ENCODE measurements at regions not wholly inside any gene's neighbourhood (a gene's known extent, or its start where the extent isn't known, plus 50 kb on each side); places are given as distances from the start of the nearest gene placed in this dataset.

DNA sequence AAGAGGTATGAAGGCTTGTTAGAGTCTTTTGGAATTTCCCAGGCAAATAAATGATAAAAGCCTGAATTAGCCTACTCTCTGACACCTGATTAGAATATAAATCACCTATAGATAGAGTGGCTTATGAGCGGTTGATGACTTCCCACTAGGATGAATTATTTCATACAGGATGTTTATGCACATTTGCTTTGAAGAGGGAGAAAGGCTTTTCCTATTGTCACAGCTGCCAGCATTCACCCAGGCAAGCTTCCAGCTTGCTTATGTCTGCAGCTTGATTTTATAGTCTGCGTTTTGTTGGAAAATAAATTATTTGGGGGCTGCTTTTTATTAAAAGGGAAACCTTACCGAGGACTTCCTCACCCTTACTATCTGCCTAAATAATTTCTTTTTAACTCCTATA, 51.3 kb upstream of the EIF2S2 start:
- no peak overlapping the region for H3K27ac Mint-ChIP-seq
- Histone ChIP-seq H3K27ac (ENCODE audit: insufficient read depth, low read length, poor library complexity, severe bottlenecking) (no peak overlapping the region), H3K36me3 (ENCODE audit: control insufficient read depth, insufficient read depth, low read length) (no peaks in the 10 kb centered on the region), H3K27me3 (ENCODE audit: control insufficient read depth, insufficient read depth, low read length) (no peaks in the 10 kb centered on the region), H3K9me3 (ENCODE audit: control insufficient read depth in 2 of 2, low read length in 2 of 2) (no peaks in the 10 kb centered on the region), H3K4me1 (ENCODE audit: control insufficient read depth, insufficient read depth, low read length, poor library complexity, severe bottlenecking) (no peaks in the 10 kb centered on the region), H3K4me3 (ENCODE audit: low read depth, low read length) (no peak overlapping the region)
- H3K27me3 Mint-ChIP-seq: peaks cover 34% of the 10 kb centered on the region
- no peak for ATAC-seq (ENCODE audit: low read depth in 2 of 2)
- H3K4me1 Mint-ChIP-seq: no peaks in the 10 kb centered on the region
- no peak for DNase-seq
- H3K9me3 Mint-ChIP-seq: peaks cover 0 to 4% (median 0%) of the 10 kb centered on the region in 7 donors
- no peak overlapping the region for H3K4me3 Mint-ChIP-seq
- H3K36me3 Mint-ChIP-seq: no peaks in the 10 kb centered on the region

DNA sequence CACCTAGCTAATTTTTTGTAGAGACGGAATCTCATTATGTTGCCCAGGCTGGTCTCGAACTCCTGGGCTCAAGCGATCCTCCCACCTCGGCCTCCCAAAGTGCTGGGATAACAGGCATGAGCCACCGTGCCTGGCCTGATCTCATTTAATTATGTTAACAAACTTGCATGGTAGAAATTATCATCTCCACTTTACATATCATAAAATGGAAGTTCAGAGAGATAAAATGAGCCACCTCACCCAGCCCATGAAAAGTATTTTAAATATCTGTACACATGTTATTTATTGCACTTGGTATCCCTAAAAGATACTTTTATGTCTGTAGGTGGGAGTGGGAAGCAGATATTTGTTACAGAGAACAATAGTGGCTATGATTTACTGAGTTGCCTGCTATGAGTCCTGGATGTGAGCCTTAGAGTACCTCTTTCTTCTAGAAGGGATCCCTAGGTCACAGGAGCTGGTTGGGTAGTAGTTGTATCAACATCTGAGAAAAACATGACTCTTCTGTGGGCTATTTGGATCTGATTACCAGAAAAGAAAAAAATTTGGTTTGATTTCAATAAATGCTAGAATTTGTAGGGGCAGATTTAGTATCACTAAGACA, 52.4 kb upstream of the EIF2S2 start:
- Histone ChIP-seq H3K4me1 (ENCODE audit: control insufficient read depth, insufficient read depth, low read length, poor library complexity, severe bottlenecking) (no peaks in the 10 kb centered on the region), H3K4me3 (ENCODE audit: low read depth, low read length) (no peak overlapping the region), H3K9me3 (ENCODE audit: control insufficient read depth in 2 of 2, low read length in 2 of 2) (no peaks in the 10 kb centered on the region), H3K36me3 (ENCODE audit: control insufficient read depth, insufficient read depth, low read length) (no peaks in the 10 kb centered on the region), H3K27ac (ENCODE audit: insufficient read depth, low read length, poor library complexity, severe bottlenecking) (no peak overlapping the region), H3K27me3 (ENCODE audit: control insufficient read depth, insufficient read depth, low read length) (no peaks in the 10 kb centered on the region)
- no peaks in the 10 kb centered on the region for H3K36me3 Mint-ChIP-seq
- no peak for DNase-seq
- no peak for ATAC-seq (ENCODE audit: low read depth in 2 of 2)
- H3K27me3 Mint-ChIP-seq: peaks cover 34% of the 10 kb centered on the region
- peaks cover 0 to 4% (median 0%) of the 10 kb centered on the region in 7 donors for H3K9me3 Mint-ChIP-seq
- no peak overlapping the region for H3K4me3 Mint-ChIP-seq
- no peaks in the 10 kb centered on the region for H3K4me1 Mint-ChIP-seq
- H3K27ac Mint-ChIP-seq: no peak overlapping the region

- no peaks in the 10 kb centered on the region for H3K36me3 ChIP-seq (ENCODE audit: control insufficient read depth, insufficient read depth, low read length)
- no peaks in the 10 kb centered on the region for H3K9me3 ChIP-seq (ENCODE audit: control insufficient read depth in 2 of 2, low read length in 2 of 2)
- Mint-ChIP-seq H3K4me1 (no peaks in the 10 kb centered on the region), H3K27me3 (peaks cover 33% of the 10 kb centered on the region), H3K4me3 (no peak overlapping the region), H3K27ac (no peak overlapping the region), H3K36me3 (no peaks in the 10 kb centered on the region), H3K9me3 (peaks cover 0 to 3% (median 0%) of the 10 kb centered on the region in 7 donors)
- DNase-seq (no peak), ATAC-seq (ENCODE audit: low read depth in 2 of 2) (no peak)
- H3K4me1 ChIP-seq (ENCODE audit: control insufficient read depth, insufficient read depth, low read length, poor library complexity, severe bottlenecking): no peaks in the 10 kb centered on the region
- no peak overlapping the region for H3K27ac ChIP-seq (ENCODE audit: insufficient read depth, low read length, poor library complexity, severe bottlenecking)
- no peaks in the 10 kb centered on the region for H3K27me3 ChIP-seq (ENCODE audit: control insufficient read depth, insufficient read depth, low read length)
- no peak overlapping the region for H3K4me3 ChIP-seq (ENCODE audit: low read depth, low read length)
Observed at GRCh38 chr20:34165018-34165619, 53.1 kb upstream of the EIF2S2 start.

DNA sequence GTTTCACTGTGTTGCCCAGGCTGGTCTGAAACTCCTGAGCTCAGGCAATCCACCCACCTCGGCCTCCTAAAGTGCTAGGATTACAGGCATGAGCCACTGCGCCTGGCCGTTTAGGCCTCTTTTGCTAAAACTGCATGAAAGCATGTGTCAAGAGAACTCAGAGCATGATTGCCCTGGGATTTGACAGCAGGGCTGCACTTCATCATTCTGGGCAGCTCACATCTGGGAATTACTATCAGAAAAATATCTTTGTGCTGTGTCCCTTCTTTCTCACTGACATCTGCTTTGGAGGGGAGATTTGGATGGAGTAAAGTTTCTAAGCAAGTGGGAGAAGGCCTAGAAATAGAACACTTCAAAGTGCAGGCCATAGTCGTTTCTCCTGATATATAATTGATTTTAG, 59.6 kb upstream of the EIF2S2 start:
- Histone ChIP-seq H3K4me3 (ENCODE audit: low read depth, low read length) (no peak overlapping the region), H3K4me1 (ENCODE audit: control insufficient read depth, insufficient read depth, low read length, poor library complexity, severe bottlenecking) (no peaks in the 10 kb centered on the region), H3K27me3 (ENCODE audit: control insufficient read depth, insufficient read depth, low read length) (peaks cover 6% of the 10 kb centered on the region), H3K9me3 (ENCODE audit: control insufficient read depth in 2 of 2, low read length in 2 of 2) (no peaks in the 10 kb centered on the region), H3K27ac (ENCODE audit: insufficient read depth, low read length, poor library complexity, severe bottlenecking) (no peak overlapping the region), H3K36me3 (ENCODE audit: control insufficient read depth, insufficient read depth, low read length) (no peaks in the 10 kb centered on the region)
- Mint-ChIP-seq H3K36me3 (no peaks in the 10 kb centered on the region), H3K4me1 (no peaks in the 10 kb centered on the region), H3K9me3 (peaks cover 0 to 2% (median 0%) of the 10 kb centered on the region in 7 donors), H3K27ac (no peak overlapping the region), H3K27me3 (peaks cover 24% of the 10 kb centered on the region), H3K4me3 (no peak overlapping the region)
- DNase-seq (no peak), ATAC-seq (ENCODE audit: low read depth in 2 of 2) (no peak)

DNA sequence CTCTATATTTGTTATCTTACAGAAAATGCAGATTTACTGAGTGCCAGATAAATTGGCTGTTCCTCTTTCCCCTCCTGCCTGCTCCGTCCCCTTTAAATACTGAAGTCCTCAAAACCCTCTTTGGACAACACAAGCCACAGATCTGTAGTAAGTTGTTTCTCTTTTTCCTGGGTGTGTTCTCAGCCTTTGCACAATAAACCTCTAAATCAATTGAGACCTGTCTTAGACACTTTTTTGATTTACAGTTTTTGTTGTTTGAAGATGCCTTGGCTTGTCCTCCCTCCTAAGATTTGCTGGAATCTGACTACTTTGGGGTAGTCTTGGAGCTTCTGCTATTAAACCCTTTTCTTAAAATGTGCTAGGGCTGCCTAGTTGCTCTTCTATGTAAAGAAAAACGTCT, 60.9 kb upstream of the EIF2S2 start:
- Mint-ChIP-seq H3K27ac (no peak overlapping the region), H3K4me3 (no peak overlapping the region), H3K36me3 (no peaks in the 10 kb centered on the region), H3K9me3 (no peaks in the 10 kb centered on the region), H3K27me3 (peaks cover 16% of the 10 kb centered on the region), H3K4me1 (no peaks in the 10 kb centered on the region)
- H3K27ac ChIP-seq (ENCODE audit: insufficient read depth, low read length, poor library complexity, severe bottlenecking): no peak overlapping the region
- H3K9me3 ChIP-seq (ENCODE audit: control insufficient read depth in 2 of 2, low read length in 2 of 2): no peaks in the 10 kb centered on the region
- no peak overlapping the region for H3K4me3 ChIP-seq (ENCODE audit: low read depth, low read length)
- H3K4me1 ChIP-seq (ENCODE audit: control insufficient read depth, insufficient read depth, low read length, poor library complexity, severe bottlenecking): no peaks in the 10 kb centered on the region
- no peaks in the 10 kb centered on the region for H3K36me3 ChIP-seq (ENCODE audit: control insufficient read depth, insufficient read depth, low read length)
- no peak for ATAC-seq (ENCODE audit: low read depth in 2 of 2)
- no peak for DNase-seq
- H3K27me3 ChIP-seq (ENCODE audit: control insufficient read depth, insufficient read depth, low read length): peaks cover 6% of the 10 kb centered on the region

DNA sequence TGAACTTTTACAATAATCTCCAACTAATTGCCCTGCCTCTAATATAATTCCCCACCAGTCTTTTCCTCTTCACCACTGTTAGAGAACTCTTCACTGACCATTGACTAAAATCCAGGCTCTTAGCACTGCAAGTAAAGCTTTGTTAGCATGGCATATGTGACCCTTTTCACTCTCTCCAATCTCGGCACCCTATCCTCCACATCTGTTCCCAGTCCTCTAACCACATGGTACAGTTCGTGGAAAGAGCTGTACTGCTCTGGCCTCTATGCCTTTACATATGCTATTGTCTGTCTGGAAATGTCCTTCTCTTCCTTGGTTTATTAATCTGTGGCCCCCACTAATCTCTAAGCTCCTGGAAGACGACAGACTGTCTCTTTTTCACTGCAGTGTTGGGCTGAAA, 63.0 kb upstream of the EIF2S2 start:
- Histone ChIP-seq H3K4me1 (ENCODE audit: control insufficient read depth, insufficient read depth, low read length, poor library complexity, severe bottlenecking) (no peaks in the 10 kb centered on the region), H3K4me3 (ENCODE audit: low read depth, low read length) (no peak overlapping the region), H3K36me3 (ENCODE audit: control insufficient read depth, insufficient read depth, low read length) (no peaks in the 10 kb centered on the region), H3K27ac (ENCODE audit: insufficient read depth, low read length, poor library complexity, severe bottlenecking) (no peak overlapping the region), H3K27me3 (ENCODE audit: control insufficient read depth, insufficient read depth, low read length) (peaks cover 6% of the 10 kb centered on the region), H3K9me3 (ENCODE audit: control insufficient read depth in 2 of 2, low read length in 2 of 2) (no peaks in the 10 kb centered on the region)
- Mint-ChIP-seq H3K4me1 (no peaks in the 10 kb centered on the region), H3K4me3 (no peak overlapping the region), H3K27me3 (peaks cover 15% of the 10 kb centered on the region), H3K27ac (no peak overlapping the region), H3K36me3 (no peaks in the 10 kb centered on the region), H3K9me3 (no peaks in the 10 kb centered on the region)
- DNase-seq (no peak), ATAC-seq (ENCODE audit: low read depth in 2 of 2) (no peak)

DNA sequence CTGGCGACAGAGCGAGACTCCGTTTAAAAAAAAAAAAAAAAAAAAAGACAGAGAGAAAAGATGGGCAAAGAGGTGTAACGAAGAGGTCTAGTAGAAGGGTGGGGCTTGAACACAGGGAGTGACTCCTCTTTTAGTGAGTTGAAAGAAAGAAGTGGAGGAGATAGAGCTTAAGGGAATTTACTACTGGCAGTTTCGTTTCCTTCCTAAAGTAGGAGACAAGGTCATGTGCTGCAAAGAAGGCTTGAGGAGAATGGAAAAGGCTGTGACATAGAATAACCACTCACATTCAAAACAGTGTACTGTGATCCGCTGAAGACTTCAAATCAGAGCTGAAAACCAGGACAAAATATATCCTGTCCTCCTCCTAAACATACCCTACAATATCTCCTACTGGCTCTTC, 63.8 kb upstream of the EIF2S2 start:
- no peaks in the 10 kb centered on the region for H3K9me3 Mint-ChIP-seq
- H3K9me3 ChIP-seq (ENCODE audit: control insufficient read depth in 2 of 2, low read length in 2 of 2): no peaks in the 10 kb centered on the region
- H3K27ac ChIP-seq (ENCODE audit: insufficient read depth, low read length, poor library complexity, severe bottlenecking): no peak overlapping the region
- no peaks in the 10 kb centered on the region for H3K4me1 ChIP-seq (ENCODE audit: control insufficient read depth, insufficient read depth, low read length, poor library complexity, severe bottlenecking)
- peaks cover 9% of the 10 kb centered on the region for H3K27me3 Mint-ChIP-seq
- H3K4me1 Mint-ChIP-seq: no peaks in the 10 kb centered on the region
- peaks cover 5% of the 10 kb centered on the region for H3K27me3 ChIP-seq (ENCODE audit: control insufficient read depth, insufficient read depth, low read length)
- H3K4me3 Mint-ChIP-seq: no peak overlapping the region
- DNase-seq (no peak), ATAC-seq (ENCODE audit: low read depth in 2 of 2) (no peak)
- H3K36me3 ChIP-seq (ENCODE audit: control insufficient read depth, insufficient read depth, low read length): no peaks in the 10 kb centered on the region
- H3K4me3 ChIP-seq (ENCODE audit: low read depth, low read length): no peak overlapping the region
- no peaks in the 10 kb centered on the region for H3K36me3 Mint-ChIP-seq
- no peak overlapping the region for H3K27ac Mint-ChIP-seq

DNA sequence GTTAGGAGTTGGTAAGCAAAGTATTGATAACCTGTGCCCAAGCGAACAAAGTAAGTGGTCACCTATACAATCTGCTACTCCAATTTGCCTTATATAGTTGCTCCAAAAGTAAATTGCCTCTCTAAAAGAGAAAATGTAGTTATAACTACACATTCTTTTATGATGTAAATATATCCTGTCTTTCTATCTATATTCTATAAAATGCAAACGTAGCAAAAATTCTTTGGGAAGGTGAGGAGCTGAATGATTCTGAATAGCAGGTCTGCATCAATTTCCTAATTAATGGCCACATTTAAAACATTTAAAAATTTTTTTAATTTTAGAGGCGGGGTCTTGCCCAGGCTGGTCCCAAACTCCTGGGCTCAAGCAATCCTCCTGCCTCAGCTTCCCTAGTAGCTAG, 64.2 kb upstream of the ASIP start:
- H3K4me1 ChIP-seq (ENCODE audit: control insufficient read depth, insufficient read depth, low read length, poor library complexity, severe bottlenecking): no peaks in the 10 kb centered on the region

More for the DNA sequence above, 64.2 kb upstream of the ASIP start:
- DNase-seq: no peak
- Mint-ChIP-seq H3K27me3 (peaks cover 11% of the 10 kb centered on the region), H3K36me3 (no peaks in the 10 kb centered on the region), H3K9me3 (no peaks in the 10 kb centered on the region), H3K4me1 (no peaks in the 10 kb centered on the region), H3K4me3 (no peak overlapping the region), H3K27ac (no peak overlapping the region)
- Histone ChIP-seq H3K27ac (ENCODE audit: insufficient read depth, low read length, poor library complexity, severe bottlenecking) (no peak overlapping the region), H3K9me3 (ENCODE audit: control insufficient read depth in 2 of 2, low read length in 2 of 2) (no peaks in the 10 kb centered on the region), H3K27me3 (ENCODE audit: control insufficient read depth, insufficient read depth, low read length) (peaks cover 4% of the 10 kb centered on the region), H3K36me3 (ENCODE audit: control insufficient read depth, insufficient read depth, low read length) (no peaks in the 10 kb centered on the region), H3K4me3 (ENCODE audit: low read depth, low read length) (no peak overlapping the region)
- ATAC-seq (ENCODE audit: low read depth in 2 of 2): no peak

All from CD4-positive, CD25-positive, alpha-beta regulatory T cell (primary cell).